GM21619 (cell line): ENCODE measurements at regions not wholly inside any gene's neighbourhood (a gene's known extent, or its start where the extent isn't known, plus 50 kb on each side); places are given as distances from the start of the nearest gene placed in this dataset.
"Not testable (repeated sequence)": the region's sequence is repeated elsewhere in the genome, so short reads cannot be mapped to it uniquely, and the experiment has no call there.

Experiments
- ATAC-seq: cut with Tn5 transposase; IDR thresholded peaks from one replicate; pipeline ENCODE4 v1.9.1; 2021; ENCODE audit not compliant: unreplicated experiment

- ATAC-seq: no peak
Observed at GRCh38 chr5:86129009-86129408, 488.7 kb upstream of the COX7C start.

GRCh38 chr5:86137297-86137696, 480.4 kb upstream of the COX7C start:
- ATAC-seq: no peak

- no peak for ATAC-seq
Observed at GRCh38 chr5:86143837-86144236, 473.9 kb upstream of the COX7C start.

- no peak for ATAC-seq
Observed at GRCh38 chr5:86152988-86153560, 464.7 kb upstream of the COX7C start.

GRCh38 chr5:86155796-86156195, 461.9 kb upstream of the COX7C start:
- ATAC-seq: no peak

- no peak for ATAC-seq
Observed at GRCh38 chr5:86170194-86170593, 447.5 kb upstream of the COX7C start.

GRCh38 chr5:86175224-86175623, 442.5 kb upstream of the COX7C start:
- peak; percentile 84 for ATAC-seq

- no peak for ATAC-seq
Observed at GRCh38 chr5:86199287-86199686, 418.5 kb upstream of the COX7C start.

GRCh38 chr5:86228147-86228546, 389.6 kb upstream of the COX7C start:
- no peak for ATAC-seq

- ATAC-seq: no peak
Observed at GRCh38 chr5:86232246-86232645, 385.5 kb upstream of the COX7C start.

GRCh38 chr5:86244153-86244552, 373.6 kb upstream of the COX7C start:
- ATAC-seq: no peak

GRCh38 chr5:86257871-86258270, 359.9 kb upstream of the COX7C start:
- no peak for ATAC-seq

- not testable (repeated sequence) for ATAC-seq
Observed at GRCh38 chr5:86284400-86285190, 333.1 kb upstream of the COX7C start.

- ATAC-seq: not testable (repeated sequence)
Observed at GRCh38 chr5:86287437-86287836, 330.3 kb upstream of the COX7C start.

GRCh38 chr5:86289786-86290185, 328.0 kb upstream of the COX7C start:
- ATAC-seq: not testable (repeated sequence)

GRCh38 chr5:86292811-86293210, 324.9 kb upstream of the COX7C start:
- not testable (repeated sequence) for ATAC-seq

- ATAC-seq: not testable (repeated sequence)
Observed at GRCh38 chr5:86302643-86303042, 315.1 kb upstream of the COX7C start.

- ATAC-seq: peak; percentile 73
Observed at GRCh38 chr5:86305050-86305449, 312.7 kb upstream of the COX7C start.

GRCh38 chr5:86314951-86315350, 302.8 kb upstream of the COX7C start:
- ATAC-seq: no peak

- no peak for ATAC-seq
Observed at GRCh38 chr5:86320266-86320665, 297.5 kb upstream of the COX7C start.

- no peak for ATAC-seq
Observed at GRCh38 chr5:86329318-86329717, 288.4 kb upstream of the COX7C start.

GRCh38 chr5:86330736-86331135, 287.0 kb upstream of the COX7C start:
- ATAC-seq: no peak

GRCh38 chr5:86332851-86333250, 284.9 kb upstream of the COX7C start:
- no peak for ATAC-seq
